NCI-H2171 (cell line): ENCODE measurements at regions not wholly inside any gene's neighbourhood (a gene's known extent, or its start where the extent isn't known, plus 50 kb on each side); places are given as distances from the start of the nearest gene placed in this dataset.

Experiments used
- DNase-seq: peaks from one replicate; lab custom pipeline; 2025; lab: John Stamatoyannopoulos, UW

- DNase-seq = no peak
Measured at GRCh38 chr18:34978533-34978893, 62.7 kb upstream of the MAPRE2 start.

- DNase-seq = peak; percentile 16
Measured at GRCh38 chr18:34978953-34979608, 62.1 kb upstream of the MAPRE2 start.

- DNase-seq = no peak
Measured at GRCh38 chr18:34981487-34981886, 59.7 kb upstream of the MAPRE2 start.

GRCh38 chr18:34985963-34986362, 55.2 kb upstream of the MAPRE2 start:
- DNase-seq = no peak

- no peak for DNase-seq
Measured at GRCh38 chr18:34990597-34990996, 50.6 kb upstream of the MAPRE2 start.

- no peak for DNase-seq
Measured at GRCh38 chr18:34991152-34991551, 50.1 kb upstream of the MAPRE2 start.
